IPS-NIHi7 (cell line): ENCODE measurements at regions not wholly inside any gene's neighbourhood (a gene's known extent, or its start where the extent isn't known, plus 50 kb on each side); places are given as distances from the start of the nearest gene placed in this dataset.

Experiments used
- DNase-seq: peaks from one replicate; pipeline ENCODE4 v3.0.0; 2012; ENCODE audit warnings: mixed read lengths; ENCODE audit errors: extremely low spot score

DNA sequence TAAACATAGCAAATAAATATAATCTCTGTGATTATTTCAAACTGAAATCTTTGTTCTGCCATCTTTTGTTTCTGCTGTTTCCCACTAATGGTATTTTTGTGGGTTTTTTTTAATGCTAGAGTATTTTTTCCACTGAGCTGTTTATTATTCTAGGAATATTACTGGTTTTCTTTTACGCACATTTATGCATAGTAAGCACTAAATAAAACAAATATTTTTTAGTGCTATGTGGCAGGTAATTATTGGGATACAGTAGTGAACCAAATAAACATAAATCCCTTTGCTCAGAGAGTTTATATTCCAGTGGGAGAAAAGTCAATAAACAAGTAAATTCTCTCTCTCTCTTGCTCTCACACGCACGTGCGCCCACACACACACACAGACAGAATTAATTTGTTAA is 397.4 kb downstream of the PRDM5 start:
- no peak for DNase-seq

DNA sequence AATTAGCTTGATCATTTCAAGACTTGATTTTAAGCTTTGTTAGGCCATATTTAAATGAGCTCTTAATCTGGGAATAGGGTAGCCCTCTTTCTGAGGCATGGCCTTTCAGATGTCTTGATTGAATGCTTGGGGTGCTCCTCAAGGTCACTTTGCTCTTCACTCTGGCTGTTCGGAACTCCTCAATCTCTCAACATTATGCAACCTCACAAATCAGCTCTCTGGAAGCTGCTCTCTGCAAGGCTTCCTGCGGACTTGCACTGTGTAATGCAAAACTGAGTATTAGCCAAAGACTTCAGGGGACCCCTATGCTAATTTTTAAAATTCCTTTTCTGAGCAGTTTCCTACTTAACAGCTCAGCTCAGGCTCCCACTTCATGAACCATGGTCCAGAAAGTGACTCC is 398.3 kb downstream of the PRDM5 start:
- no peak for DNase-seq

DNA sequence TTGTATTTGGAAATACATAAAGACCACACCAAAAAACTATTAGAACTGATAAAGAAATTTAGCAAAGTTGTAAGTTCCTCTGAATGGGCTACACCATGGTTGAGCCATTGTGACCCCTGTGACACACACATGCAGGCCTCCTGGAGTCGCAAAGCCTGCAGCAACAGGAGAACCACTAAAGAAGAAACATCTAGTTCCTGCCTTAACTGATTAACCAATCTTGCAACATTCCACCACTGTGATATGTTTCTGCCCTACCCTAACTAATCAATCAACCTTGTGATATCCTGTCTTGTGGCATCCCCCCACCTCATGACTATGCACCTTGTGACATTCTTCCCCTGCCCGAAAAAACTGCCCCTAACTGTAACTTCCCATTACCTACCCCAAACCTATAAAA is 401.8 kb downstream of the PRDM5 start:
- no peak for DNase-seq

DNA sequence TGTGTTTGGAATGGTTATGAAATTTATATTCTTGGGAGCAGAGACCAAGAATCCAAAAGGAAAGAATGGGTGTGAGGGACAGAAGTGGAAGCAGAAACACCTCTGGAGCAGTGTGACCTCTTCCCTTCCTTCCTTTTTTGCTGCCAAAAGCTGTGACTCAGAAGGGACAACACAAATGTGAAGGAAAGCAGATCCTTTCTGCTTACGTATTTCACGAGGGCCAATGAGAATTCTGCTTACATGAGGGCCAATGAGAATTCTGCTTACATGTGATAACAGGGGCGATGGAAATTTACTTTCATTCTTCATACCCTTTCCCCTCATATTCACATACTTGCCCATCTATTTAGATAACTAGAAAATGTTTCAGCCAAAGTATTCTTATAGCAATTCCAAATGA is 404.6 kb downstream of the PRDM5 start:
- peak; percentile 30 for DNase-seq

DNA sequence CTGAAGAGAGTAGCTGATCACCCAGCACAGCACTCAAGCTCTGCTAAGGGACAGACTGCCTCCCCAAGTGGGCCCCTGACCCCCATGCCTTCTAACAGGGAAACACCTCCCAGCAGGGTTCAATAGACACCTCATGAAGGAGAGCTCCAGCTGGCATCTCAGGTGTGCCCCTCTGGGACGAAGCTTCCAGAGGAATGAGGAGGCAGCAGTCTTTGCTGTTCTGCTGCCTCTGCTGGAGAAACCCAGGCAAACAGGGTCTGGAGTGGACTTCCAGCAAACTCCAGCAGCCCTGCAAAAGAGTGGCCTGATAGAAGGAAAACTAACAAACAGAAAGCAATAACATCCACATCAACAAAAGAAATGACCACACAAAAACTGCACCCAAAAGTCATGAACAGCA is 412.8 kb downstream of the PRDM5 start:
- DNase-seq, result no peak

DNA sequence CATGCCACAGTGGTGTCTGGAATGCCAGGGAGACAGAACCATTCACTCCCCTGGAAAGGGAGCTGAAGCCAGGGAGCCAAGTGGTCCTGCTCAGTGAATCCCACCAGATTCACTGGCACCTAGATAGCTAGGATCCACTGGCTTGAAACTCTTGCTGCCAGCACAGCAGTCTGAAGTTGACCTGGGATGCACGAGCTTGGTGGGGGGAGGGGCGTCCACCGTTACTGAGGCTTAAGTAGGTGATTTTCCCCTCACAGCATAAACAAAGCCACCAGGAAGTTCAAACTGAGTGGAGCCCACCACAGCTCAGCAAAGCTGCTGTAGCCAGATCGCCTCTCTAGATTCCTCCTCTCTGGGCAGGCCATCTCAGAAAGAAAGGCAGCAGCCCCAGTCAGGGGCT is 413.3 kb downstream of the PRDM5 start:
- DNase-seq, result no peak

DNA sequence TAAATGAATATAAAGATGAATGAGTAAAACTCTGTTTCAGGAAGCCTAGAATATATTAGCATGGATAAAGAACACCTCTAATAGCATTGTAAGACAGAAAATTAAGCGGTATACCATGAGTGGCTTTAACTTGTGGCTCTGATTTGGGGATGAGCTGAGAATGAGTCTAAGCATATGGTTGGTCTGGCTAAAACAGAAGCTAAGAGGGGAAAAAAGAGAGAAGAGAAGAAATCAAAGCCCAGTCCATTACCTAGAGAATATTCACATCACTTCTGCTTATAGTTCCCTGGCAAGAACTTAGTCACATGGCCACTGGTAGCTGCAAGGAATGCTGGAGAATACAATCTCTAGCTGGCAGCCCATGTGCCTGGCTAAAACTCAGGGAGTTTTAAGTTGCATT is 414.5 kb downstream of the PRDM5 start:
- no peak for DNase-seq

DNA sequence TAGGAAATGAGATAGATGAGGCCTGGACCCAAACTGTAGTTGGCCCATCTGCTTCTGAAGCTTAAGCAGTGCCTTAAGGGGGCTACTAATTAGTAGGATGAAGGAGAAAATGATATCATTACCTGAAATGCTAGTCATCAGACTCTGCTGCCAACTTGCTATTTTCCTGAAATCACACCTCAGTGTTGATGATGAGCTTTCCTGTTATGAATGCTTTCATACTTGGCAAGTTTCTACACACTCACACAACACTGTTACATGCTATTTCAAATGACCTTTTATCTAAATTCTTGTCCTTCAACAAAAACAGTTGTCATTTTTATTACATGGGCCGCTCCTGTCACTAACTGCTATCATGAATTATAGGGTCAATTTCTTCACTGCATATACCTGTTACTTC is 416.0 kb downstream of the PRDM5 start:
- no peak for DNase-seq

DNA sequence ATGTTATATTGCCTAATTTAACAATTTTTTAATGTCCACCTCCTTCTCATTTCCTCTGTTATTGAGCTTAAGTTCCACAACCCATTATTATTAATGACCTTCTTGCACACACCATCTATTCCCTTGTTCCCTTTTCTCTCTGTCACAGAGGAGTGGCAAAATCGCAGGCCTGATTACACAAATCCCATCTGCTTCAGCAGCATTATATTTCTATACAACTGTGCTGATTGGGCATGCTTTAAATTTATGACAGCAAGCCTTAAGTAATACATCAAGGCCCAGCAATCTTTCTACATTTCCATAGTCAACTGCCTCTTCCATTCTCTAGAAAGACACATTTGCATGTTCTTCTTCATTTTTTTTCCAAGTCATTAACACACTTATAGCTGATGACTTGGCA is 423.8 kb downstream of the PRDM5 start:
- no peak for DNase-seq

DNA sequence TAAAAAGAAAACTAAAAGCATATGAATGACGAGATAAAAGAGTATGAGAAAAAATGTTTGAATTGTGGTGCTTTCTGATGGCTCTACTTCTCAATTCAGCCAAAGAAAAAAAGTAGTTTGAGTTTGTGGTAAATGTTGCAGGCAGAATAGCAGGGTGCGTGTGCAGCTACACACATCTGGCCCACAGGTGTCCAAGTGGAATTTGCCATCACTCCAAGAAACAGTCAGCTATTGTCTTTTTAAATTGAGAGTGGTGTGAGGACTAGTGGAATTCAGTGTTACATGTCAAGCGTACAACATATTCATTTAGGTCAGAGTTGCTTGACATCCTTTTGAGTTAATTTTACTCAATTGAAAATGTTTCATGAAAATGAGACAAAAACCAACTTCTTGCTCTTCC is 424.8 kb upstream of the MAD2L1 start:
- DNase-seq, result no peak

DNA sequence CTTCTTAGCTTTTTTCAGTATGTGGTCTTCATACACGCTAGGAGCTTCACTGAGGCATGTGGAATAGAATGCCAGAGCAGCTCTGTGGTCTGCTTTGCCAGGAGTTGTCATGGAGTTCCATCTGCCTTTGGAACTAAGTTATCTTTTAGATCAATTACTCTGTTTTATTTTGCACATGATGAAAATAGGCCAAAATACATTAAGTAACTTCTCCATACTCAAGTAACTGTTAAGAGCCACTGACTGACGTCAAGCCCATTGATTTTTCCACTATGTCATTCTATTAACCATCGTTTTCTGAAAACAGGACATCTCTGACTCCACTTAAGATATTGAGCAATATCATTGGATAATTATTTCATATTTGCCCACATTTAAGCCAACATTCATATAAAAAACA is 415.1 kb upstream of the MAD2L1 start:
- DNase-seq, result no peak

DNA sequence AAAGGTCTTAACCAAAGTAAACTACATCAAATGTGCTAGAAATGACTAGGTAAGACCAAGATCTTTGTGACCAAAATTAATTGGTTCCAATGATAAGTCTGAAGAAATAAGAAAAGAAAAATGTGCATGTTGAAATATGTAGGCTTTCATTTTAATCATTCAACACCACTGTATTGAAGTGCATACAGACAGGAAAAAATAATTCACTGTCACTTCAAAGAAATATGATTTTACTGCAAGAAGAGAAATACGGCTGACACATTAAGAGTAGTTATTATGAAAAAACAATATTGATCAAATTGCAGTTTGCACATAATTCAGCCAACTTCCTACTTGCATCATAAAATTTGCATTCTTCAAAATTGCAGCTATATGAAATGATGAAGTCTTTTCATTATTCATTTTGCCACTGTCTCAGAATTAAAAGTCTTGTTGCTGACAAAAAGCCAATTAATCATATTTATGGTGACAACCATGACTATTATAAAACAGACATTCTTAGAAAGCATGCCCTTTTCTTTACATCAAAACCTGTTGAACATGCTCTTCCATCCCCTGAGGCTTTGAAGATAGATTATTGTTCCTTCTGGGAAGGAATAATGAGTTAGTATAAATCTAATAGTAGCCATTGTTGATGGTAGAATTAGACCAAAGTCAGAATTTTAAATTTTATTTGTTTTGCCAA is 405.9 kb upstream of the MAD2L1 start:
- no peak for DNase-seq

DNA sequence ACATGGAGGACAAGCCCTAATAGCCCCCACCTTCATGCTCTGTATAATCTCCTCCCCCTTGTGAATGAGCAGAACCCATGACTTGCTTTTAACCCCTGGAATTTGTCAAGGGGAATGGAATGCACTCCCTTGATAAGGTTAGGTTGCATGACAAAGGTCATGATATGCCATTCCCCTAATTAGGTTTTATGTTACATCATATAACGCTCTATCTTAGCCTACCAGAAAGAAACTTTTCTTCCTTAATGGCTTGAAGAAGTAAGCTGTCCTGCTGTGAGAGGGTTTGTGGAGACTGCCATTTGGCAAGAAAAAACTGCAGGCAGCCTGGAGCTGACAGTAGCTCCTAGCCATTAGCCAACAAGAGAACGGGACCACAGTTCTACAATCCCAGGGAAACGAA is 399.8 kb upstream of the MAD2L1 start:
- DNase-seq, result peak; percentile 52

DNA sequence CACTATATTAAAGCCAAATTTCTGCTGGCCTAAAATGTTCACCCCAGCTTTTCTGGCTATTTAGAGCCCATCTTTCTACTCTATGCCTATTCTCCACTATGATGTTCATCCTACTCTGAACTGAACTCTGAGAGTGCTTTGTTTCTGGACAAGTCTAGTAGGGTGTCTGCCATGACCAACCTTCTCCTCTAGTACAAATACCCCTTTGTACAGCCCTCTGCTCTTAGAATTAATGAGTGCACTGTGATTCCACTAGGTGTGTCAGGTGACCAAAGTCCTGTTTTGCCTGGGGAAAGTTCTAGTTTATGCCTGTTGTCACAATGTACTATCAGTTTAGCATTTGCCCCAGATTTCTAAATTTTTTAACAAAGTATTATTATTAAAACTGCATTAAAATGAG is 388.1 kb upstream of the MAD2L1 start:
- no peak for DNase-seq

DNA sequence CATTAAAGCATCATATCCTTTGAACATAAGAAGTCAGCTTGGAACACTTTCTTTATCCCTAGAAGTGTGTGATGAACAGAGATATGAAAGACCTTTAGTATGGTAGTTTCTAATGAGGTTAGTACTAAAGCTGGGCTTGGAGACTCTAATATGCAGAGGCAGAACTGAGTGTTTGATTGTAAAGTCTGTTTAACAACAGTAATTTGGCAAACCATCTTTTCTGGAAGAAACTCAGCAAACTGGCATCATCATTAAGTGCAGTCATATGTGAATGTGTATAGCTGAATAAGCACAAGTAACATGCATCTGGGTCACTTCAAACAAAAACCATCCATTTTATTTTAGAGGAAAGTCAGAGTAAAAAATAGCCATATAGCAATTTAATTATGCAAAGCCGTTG is 385.9 kb upstream of the MAD2L1 start:
- no peak for DNase-seq

DNA sequence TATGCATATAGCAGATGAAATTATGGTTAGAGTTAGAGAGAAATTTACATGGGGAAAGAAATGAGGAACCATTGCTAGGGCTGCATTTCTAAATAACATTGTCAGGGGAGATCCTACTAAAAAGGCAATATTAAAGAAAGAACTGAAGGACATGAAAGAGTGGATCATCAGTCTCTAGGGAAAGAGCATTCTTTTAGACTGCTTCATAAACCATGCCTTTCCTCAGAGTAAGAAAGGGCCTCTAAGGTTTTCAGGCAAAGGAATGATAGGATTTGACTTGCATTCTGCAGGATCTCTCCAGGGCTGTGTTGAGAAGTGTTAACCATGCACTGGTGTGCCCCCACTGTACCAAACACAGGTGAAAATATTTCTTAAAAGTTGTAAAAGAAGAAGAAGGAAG is 385.4 kb upstream of the MAD2L1 start:
- no peak for DNase-seq

DNA sequence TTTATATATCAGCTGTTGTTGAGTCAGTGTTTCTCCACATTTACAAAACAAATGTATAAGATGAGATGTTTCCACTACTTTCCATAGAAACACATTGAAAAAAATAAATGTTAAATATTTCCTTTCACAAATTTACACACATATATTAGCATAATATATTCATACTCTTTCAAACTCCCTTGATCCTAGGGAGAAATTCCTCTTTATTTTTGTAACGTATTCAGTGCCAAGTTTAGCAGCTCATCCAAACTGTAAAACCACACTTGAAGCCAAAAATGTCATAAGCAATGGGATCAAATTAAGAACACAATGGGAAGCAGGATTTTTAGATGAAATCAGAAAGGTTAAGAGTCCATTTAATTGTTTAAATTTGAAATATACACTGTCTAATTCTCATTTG is 381.1 kb upstream of the MAD2L1 start:
- DNase-seq, result no peak

DNA sequence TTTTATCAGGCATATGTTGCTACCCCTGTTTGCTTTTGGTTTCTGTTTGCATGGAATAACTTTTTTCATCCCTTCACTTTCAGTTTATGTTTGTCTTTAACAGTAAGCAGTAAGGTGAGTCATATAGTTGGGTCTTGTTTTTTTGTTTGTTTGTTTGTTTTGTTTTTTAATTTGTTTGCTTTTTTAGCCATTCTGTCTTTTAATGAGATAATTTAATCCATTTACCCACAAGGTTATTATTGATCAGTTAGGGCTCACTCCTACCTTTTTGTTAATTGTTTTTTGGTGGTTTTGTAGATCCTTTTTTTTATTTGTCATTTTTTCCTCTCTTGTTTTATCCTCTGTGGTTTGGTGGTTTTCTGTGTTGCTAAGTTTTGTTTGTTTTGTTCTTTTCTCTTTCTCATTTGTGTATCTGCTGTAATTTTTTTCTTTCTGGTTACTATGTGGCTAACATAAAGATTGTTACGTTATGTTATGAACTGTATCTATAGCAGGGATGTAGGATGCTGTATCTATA is 379.5 kb upstream of the MAD2L1 start:
- no peak for DNase-seq

DNA sequence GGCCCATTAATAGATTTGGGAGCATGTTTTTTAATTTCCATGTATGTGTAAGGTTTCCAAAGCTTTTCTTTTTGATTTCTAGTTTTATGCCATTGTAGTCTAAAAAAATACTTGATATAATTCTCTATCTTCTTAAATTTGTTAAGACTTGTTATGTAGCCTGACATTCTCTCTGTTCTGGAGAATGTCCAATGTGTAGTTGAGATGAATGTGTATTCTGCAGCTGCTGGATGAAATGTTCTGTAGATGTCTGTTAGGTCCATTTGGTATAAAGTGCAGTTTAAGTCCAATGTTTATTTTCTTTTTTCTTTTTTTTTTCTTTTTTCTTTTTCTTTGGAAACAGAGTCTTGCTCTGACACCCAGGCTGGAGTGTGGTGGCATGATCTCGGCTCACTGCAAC is 378.5 kb upstream of the MAD2L1 start:
- DNase-seq, result no peak

DNA sequence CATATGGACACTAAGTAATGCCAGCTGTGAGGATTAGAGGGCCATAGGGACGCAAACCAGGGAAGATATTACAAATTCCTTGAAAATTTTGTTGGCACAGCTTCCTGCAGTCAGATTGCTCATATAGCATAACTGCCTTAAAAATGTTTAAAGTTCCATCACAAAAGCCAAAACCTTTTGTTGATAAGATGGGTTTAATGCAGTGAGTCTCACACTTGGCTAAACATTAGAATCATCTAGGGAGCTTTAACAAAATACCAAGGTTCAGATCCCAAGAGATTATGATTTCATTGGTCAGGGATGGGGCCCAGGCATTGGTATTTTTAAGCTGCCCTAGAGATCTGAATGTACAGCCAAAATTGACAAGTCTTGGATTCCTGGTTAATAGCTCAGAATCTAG is 376.5 kb upstream of the MAD2L1 start:
- no peak for DNase-seq

DNA sequence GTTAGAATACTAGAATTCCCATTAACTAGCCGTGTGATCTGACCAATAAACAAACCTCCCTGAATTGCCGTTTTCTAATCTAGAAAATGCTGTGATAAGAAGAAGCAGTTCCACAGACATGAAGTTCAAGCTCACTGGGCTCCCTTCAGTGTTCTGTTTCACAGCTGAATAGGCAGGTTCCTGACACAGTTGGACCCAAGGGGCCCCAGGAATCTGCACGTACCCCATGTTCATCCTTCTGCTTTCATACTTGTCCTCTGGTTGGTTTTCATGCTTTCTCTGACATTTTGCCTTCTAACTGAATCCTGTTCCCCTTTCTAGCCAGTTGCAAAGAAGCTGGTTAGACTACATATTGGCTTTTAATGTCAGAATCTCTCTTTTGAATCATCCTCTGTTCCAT is 374.1 kb upstream of the MAD2L1 start:
- DNase-seq, result no peak

DNA sequence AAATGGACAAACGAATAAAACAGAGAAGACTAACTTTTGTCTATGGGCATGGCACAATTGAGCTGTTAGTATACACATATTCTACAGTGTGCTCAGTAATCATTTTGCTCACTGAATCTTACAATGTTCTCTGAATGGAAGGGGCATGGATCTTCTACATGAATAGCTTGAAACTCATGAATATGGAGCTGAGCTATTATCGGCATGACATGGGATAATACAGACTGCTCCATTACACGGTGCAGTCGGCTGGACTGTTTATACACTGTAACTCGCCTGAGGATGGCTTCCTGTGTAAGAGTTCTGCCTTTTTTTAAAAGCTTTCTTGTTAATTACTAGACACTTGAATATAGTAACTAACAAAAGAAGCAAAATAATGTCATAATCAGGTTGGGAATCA is 368.5 kb upstream of the MAD2L1 start:
- DNase-seq, result no peak

DNA sequence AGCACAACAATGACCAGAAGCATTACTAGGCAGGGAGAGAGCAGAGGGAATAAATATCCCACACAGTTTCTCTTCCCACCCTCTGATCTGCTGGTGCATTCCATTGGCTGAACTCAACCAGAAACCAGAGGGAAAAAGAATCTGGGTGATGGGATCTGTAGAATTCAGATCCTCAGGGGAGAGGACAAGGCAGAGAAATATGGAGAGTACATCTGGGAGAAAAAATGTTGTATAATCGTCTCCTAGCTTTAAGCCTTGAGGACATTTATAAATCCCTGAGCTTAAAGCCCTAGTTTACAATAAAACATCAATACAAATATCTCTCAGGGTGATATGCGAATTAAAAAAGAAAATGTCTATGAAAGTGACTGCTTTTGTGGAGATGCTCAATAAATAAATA is 368.1 kb upstream of the MAD2L1 start:
- DNase-seq, result peak; percentile 11

DNA sequence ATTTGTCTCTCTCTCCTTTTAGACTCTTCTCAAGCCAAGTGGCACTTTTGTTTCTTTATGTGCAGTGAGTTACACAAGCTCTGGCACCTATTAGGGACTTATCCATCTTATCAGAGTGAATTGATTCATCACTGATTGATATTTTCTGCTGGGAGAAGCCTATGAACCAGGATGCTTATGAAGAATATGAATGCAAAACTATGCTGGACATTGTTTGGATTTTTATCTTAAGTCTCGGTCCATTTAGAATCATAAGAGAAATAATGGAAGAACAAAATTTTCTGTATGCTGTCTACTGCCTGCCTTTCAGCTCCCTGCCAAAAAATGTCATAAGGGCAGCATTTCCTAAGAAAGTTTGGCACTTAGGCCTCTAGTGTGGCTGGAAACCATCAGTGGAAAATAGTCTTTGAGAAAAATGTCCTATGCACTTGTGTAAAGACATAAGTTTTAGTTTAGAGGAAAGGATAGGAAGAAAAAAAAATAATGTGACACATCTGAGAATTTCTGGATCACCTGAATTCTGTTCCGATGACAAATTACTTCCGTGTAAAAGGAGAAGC is 365.7 kb upstream of the MAD2L1 start:
- no peak for DNase-seq
